ENCODE measurements at regions not wholly inside any gene's neighbourhood (a gene's known extent, or its start where the extent isn't known, plus 50 kb on each side); places are given as distances from the start of the nearest gene placed in this dataset.

DNA sequence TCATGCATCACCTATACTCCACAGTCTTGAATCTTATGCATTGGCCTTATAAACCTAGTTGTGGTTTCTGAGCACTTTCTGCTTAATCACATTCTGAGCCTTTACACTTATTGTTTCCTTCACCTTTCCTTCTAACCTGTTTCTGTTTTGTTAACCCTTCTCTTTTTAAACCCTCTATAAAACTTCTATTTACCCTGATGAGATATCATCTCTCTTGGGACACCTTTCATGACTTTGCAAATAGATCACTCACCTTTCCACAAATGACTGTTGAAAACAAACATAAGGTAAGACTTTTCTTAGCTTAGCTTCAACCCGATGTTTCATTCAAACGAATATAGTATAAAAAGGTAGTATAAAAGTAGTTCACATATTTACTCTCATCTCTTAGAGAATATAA is 483.6 kb downstream of the FAM181B start:
- TF ChIP-seq, protein P1, sequence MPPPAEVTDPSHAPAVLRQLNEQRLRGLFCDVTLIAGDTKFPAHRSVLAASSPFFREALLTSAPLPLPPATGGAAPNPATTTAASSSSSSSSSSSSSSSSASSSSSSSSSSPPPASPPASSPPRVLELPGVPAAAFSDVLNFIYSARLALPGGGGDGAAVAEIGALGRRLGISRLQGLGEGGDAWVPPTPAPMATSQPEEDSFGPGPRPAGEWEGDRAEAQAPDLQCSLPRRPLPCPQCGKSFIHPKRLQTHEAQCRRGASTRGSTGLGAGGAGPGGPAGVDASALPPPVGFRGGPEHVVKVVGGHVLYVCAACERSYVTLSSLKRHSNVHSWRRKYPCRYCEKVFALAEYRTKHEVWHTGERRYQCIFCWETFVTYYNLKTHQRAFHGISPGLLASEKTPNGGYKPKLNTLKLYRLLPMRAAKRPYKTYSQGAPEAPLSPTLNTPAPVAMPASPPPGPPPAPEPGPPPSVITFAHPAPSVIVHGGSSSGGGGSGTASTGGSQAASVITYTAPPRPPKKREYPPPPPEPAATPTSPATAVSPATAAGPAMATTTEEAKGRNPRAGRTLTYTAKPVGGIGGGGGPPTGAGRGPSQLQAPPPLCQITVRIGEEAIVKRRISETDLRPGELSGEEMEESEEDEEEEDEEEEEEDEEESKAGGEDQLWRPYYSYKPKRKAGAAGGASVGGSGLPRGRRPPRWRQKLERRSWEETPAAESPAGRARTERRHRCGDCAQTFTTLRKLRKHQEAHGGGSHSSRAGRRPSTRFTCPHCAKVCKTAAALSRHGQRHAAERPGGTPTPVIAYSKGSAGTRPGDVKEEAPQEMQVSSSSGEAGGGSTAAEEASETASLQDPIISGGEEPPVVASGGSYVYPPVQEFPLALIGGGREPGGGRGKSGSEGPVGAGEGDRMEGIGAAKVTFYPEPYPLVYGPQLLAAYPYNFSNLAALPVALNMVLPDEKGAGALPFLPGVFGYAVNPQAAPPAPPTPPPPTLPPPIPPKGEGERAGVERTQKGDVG (CRISPR knock-in tag; IDR thresholded peaks at IDR 0.05; ENCODE audit: borderline replicate concordance), result no peak
- TF ChIP-seq HDAC6 (IDR thresholded peaks at IDR 0.05; ENCODE audit: low read depth, low read length) (no peak), RFX5 (IDR thresholded peaks at IDR 0.05; ENCODE audit: low read depth, low read length) (no peak), TAF1 (CRISPR knock-in tag; IDR thresholded peaks at IDR 0.05) (no peak), ZNF891 (CRISPR knock-in tag; IDR thresholded peaks at IDR 0.05) (no peak), ZNF616 (CRISPR knock-in tag; IDR thresholded peaks at IDR 0.05; ENCODE audit: low read depth) (no peak), HDAC1 (CRISPR knock-in tag; IDR thresholded peaks at IDR 0.05) (no peak), CTCF (CRISPR knock-in tag; IDR thresholded peaks at IDR 0.05) (no peak)
- TF ChIP-seq, protein P2, sequence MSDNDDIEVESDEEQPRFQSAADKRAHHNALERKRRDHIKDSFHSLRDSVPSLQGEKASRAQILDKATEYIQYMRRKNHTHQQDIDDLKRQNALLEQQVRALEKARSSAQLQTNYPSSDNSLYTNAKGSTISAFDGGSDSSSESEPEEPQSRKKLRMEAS (IDR thresholded peaks at IDR 0.05), result no peak
- TF ChIP-seq, protein P3, sequence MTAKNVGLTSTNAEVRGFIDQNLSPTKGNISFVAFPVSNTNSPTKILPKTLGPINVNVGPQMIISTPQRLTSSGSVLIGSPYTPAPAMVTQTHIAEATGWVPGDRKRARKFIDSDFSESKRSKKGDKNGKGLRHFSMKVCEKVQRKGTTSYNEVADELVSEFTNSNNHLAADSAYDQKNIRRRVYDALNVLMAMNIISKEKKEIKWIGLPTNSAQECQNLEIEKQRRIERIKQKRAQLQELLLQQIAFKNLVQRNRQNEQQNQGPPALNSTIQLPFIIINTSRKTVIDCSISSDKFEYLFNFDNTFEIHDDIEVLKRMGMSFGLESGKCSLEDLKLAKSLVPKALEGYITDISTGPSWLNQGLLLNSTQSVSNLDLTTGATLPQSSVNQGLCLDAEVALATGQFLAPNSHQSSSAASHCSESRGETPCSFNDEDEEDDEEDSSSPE (CRISPR knock-in tag; IDR thresholded peaks at IDR 0.05), result no peak
